HG02840 (cell line): ENCODE measurements at regions not wholly inside any gene's neighbourhood (a gene's known extent, or its start where the extent isn't known, plus 50 kb on each side); places are given as distances from the start of the nearest gene placed in this dataset.
"Not testable (repeated sequence)": the region's sequence is repeated elsewhere in the genome, so short reads cannot be mapped to it uniquely, and the experiment has no call there.

ENCODE experiments used
- ATAC-seq: cut with Tn5 transposase; IDR thresholded peaks from one replicate; pipeline ENCODE4 v1.9.1; 2021; ENCODE audit warnings: mild to moderate bottlenecking, moderate library complexity, moderate number of reproducible peaks; ENCODE audit not compliant: unreplicated experiment, low FRiP score

GRCh38 chr13:90545070-90545840 is 802.2 kb upstream of the MIR17HG start:
- no peak for ATAC-seq

- no peak for ATAC-seq
Observed at GRCh38 chr13:90547272-90547790, 800.2 kb upstream of the MIR17HG start.

DNA sequence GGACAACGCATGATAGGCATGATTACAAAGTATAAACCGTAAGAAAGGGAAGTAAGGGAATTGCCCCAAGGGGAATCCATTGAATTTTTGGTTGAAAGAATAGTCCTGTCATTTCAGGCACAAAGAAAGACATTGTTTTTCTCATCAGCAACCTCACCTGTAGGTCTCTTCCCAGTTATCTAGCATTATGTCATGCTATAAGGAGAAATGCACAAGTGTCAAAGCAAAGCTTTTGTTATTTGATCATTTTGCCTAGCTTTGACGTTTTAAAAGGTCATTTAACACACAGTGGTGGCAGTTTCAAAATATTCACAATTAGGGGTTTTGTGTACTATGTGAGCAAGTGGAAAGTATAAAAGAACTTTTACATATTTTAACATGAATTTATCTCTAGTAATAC is 796.2 kb upstream of the MIR17HG start:
- no peak for ATAC-seq

DNA sequence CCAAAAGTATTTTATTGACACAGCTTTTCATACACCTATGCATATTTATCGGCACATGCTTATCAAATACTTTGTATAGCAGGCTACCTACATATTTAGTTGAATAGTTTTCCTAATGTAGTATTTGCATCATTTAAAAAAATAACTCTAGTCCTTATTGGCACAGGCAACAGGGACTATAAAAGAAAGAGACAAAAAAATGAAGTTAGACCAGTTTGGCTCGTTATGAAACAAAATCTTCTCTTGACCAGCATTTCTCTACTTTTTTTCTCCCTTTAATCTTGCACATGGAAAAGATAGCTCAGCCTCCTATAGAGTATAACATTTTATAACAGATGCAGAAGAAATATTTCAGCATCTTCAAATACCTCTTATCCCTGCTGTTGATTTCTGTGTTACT is 794.8 kb upstream of the MIR17HG start:
- ATAC-seq: no peak

- no peak for ATAC-seq
Observed at GRCh38 chr13:90553159-90553558, 794.3 kb upstream of the MIR17HG start.

DNA sequence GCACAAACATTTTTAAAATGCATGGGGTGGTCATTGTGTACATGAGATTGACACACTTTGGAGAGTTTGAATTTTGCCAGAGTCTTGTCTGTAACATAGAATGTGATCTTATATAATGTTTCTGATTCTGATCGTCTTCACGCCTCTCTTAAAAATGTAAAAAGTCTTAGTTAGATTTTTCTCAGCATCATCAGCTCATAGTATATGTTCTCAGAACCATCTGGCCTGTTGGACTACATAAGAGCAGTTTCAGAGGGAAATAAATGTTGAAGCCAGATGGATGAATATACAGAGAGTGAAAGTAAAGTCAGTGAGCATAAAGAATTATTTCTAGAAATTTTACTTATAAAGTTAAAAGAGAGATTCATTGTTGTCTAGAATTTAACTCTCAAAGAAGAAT is 789.9 kb upstream of the MIR17HG start:
- ATAC-seq: no peak

DNA sequence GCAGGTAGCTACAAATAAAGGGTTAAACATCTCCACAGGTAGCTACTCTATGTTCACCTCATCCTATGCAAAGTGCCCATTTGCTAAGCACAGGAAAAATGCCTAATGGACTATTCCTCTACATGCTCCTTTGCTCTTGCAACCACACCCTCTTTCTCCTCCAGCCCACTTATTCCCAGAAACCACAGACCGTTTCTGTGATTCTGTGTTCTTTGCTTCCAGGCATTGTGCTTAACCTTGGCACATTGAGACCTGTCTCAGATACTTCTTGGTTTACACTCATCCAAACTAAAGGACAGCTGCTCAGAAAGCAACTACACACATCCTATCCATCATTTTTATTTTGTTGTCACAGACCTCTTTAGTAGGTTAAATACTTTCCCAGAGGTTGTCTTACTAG is 785.0 kb upstream of the MIR17HG start:
- no peak for ATAC-seq

GRCh38 chr13:90564096-90564495 is 783.4 kb upstream of the MIR17HG start:
- no peak for ATAC-seq

GRCh38 chr13:90564566-90564965 is 782.9 kb upstream of the MIR17HG start:
- ATAC-seq: no peak

DNA sequence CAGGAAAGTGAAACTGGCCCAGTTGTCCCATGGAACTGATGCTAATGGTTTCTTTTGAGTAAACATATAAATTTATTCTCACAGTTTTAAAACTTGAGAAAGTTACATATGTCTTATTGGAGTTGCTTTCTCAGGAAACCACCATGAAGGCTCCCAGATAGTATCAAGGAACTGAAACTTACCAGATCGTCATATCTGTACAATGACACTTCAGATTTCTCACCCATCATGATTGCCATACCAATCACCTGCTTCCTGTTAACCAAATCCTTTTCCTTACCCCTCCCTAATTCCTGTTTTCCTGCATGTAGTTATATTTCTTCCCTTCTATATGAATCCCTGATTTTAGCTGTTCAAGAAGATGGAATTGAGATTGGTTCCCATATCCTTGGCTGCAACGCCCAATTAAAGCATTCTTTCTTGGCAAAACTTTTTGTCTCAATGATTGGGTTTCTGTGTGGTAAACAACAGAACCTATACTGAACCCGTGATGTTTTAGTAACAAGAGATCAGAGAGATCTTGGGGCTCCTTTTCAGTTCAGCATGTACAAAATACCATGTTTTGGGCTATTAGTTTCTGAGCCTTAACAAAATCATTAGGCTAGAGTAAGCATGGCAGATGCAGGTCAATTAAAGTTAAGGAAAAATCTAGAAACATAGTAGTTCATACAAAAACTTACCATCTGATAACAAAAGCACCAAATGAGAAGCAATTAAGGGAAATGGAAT is 781.3 kb upstream of the MIR17HG start:
- ATAC-seq: no peak

- ATAC-seq: no peak
Observed at GRCh38 chr13:90568165-90568564, 779.3 kb upstream of the MIR17HG start.

- ATAC-seq: no peak
Observed at GRCh38 chr13:90576067-90576466, 771.4 kb upstream of the MIR17HG start.

GRCh38 chr13:90577726-90578125 is 769.8 kb upstream of the MIR17HG start:
- no peak for ATAC-seq

- no peak for ATAC-seq
Observed at GRCh38 chr13:90585392-90585791, 762.1 kb upstream of the MIR17HG start.

DNA sequence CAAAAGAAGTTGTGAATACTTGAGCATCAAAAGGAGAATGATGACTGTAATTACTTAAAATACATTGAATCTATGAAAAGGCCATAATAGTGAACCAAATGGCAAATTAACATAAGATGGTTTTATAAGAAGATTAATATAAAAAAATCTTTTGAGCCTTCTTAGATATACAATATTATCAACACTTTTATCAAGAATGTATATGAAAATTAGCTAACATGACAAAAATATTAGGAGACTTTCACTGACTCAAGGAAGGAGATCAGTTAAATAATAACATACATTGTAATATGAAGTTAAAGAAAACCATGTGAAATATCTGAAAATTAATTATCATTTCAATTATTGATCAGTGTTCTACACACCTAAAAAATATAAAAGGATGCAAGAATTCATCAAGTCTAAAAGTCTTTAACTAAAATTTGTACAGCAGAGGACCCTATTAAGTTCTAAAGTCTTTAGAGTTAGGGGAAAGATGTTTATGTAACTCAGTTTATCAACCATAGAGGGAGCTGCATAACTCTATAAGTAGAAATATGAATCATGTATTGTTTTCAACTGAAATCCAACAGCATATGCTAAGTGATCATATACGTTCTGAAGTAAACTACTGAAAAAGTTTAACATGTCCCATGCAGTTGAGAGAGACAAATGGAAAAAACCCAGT is 756.1 kb upstream of the MIR17HG start:
- ATAC-seq: no peak

- no peak for ATAC-seq
Observed at GRCh38 chr13:90591927-90592268, 755.6 kb upstream of the MIR17HG start.

DNA sequence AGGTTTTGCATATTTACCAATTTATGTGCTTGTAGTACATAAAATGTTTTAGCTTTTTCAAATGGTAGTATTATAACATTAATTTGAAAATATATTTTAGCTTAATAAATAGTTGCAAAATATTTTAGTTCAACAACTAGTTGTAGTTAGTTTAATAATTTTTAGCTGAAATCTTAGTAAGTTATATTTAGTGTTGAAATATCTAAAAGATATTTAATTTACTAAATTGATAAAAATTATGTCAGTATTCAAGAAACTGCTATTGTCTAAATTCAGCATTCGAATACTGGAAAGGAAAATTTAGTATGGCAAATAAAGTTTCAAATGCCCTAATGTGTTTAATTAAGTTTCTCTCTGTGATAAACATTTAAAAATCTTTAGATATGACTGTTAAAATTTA is 754.5 kb upstream of the MIR17HG start:
- no peak for ATAC-seq

GRCh38 chr13:90594681-90595080 is 752.8 kb upstream of the MIR17HG start:
- no peak for ATAC-seq

GRCh38 chr13:90605664-90606063 is 741.8 kb upstream of the MIR17HG start:
- ATAC-seq: no peak

GRCh38 chr13:90606921-90607320 is 740.6 kb upstream of the MIR17HG start:
- ATAC-seq: not testable (repeated sequence)

DNA sequence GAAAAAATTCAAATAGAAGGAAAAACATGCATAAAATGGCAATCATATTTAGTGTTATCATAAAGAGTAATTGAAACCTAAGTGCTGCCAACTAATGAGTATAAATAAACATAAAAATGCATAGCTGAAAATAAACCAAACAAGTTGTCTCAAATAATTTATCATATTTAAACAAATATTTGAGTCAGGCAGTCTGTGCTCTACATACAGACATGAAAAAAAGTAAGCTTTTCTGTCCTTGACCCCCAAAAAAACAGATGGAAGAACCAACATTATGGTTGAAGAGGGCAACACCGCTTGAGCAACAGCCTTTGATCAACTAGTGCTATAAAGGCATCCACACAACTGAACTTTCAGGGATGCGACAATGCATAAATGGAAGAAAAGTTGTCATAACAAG is 735.1 kb upstream of the MIR17HG start:
- ATAC-seq: no peak
